Peyer's patch (tissue), 4 donors: ENCODE measurements at regions not wholly inside any gene's neighbourhood (a gene's known extent, or its start where the extent isn't known, plus 50 kb on each side); places are given as distances from the start of the nearest gene placed in this dataset.

Source experiments
- POLR2A ChIP-seq, 2 donors: fragments of 450-650 bp; IDR thresholded peaks; one replicate each; pipeline ENCODE4 v1.5.1; 2017; ENCODE audit warnings: antibody characterized with exemption in 2 of 2, mild to moderate bottlenecking in 2 of 2, moderate library complexity in 2 of 2
- TF ChIP-seq, protein P1 (sequence below), 6 experiments: fragments of 450-650 bp in 4 of 6; fragments of 200-600 bp in 2 of 6; sonication (generic) in 1 of 6; IDR thresholded peaks; one replicate each; pipeline ENCODE4 v1.5.1; 2017 to 2019; ENCODE audit warnings: antibody characterized with exemption in 6 of 6, mild to moderate bottlenecking in 3 of 6, moderate library complexity in 1 of 6

GRCh38 chr7:46955531-46955930 lies 626.4 kb downstream of the TNS3 start:
- TF ChIP-seq, protein P1, sequence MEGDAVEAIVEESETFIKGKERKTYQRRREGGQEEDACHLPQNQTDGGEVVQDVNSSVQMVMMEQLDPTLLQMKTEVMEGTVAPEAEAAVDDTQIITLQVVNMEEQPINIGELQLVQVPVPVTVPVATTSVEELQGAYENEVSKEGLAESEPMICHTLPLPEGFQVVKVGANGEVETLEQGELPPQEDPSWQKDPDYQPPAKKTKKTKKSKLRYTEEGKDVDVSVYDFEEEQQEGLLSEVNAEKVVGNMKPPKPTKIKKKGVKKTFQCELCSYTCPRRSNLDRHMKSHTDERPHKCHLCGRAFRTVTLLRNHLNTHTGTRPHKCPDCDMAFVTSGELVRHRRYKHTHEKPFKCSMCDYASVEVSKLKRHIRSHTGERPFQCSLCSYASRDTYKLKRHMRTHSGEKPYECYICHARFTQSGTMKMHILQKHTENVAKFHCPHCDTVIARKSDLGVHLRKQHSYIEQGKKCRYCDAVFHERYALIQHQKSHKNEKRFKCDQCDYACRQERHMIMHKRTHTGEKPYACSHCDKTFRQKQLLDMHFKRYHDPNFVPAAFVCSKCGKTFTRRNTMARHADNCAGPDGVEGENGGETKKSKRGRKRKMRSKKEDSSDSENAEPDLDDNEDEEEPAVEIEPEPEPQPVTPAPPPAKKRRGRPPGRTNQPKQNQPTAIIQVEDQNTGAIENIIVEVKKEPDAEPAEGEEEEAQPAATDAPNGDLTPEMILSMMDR (IDR thresholded peaks at IDR 0.05) = no peak
- no peak for TF ChIP-seq POLR2A (IDR thresholded peaks at IDR 0.05)
